ENCODE measurements at regions not wholly inside any gene's neighbourhood (a gene's known extent, or its start where the extent isn't known, plus 50 kb on each side); places are given as distances from the start of the nearest gene placed in this dataset.

DNA sequence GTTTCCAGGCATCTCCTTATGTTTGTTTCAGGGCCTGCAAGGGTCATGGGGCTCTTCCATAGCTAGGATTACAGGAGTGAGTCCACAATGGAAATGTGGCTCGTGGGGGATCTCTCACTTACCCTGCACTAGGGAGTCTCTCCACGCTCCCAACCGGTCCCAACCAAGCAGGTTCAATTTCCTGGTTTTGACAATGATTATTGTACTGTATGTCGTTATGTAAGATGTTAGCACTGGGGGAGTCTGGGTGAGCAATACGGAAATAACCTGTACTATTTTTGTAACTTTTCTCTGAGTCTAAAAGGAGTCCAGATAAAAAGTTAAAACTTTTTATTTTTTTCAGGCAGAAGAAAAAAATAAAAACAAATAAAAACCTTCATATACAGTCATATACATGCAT, 325.7 kb upstream of the RGS6 start:
- no peak for TF ChIP-seq CTCF (IDR thresholded peaks at IDR 0.05)
- no peak for TF ChIP-seq POLR2AphosphoS5 (IDR thresholded peaks at IDR 0.05)
- no peak for TF ChIP-seq POLR2A (IDR thresholded peaks at IDR 0.05)
- no peak for TF ChIP-seq EP300 (IDR thresholded peaks at IDR 0.05)

Measured in sigmoid colon (tissue), 4 donors.